Skin epidermis (tissue), 12 donors: ENCODE measurements at regions not wholly inside any gene's neighbourhood (a gene's known extent, or its start where the extent isn't known, plus 50 kb on each side); places are given as distances from the start of the nearest gene placed in this dataset.
"Not testable (repeated sequence)": the region's sequence is repeated elsewhere in the genome, so short reads cannot be mapped to it uniquely, and the experiment has no call there.

Experiments
- H3K27ac ChIP-seq, 21 experiments: fragments of 200-600 bp; sonication (generic) in 11 of 21; one replicate each; pipeline ENCODE4 v1.5.0; 2020; ENCODE audit warnings: mild to moderate bottlenecking in 3 of 21, inconsistent platforms in 2 of 21, moderate library complexity in 2 of 21
- H3K4me3 ChIP-seq, 7 experiments: fragments of 200-600 bp; sonication (generic) in 2 of 7; one replicate each; pipeline ENCODE4 v1.5.0; 2020; ENCODE audit warnings: inconsistent platforms in 2 of 7, mild to moderate bottlenecking in 2 of 7, moderate library complexity in 1 of 7

DNA sequence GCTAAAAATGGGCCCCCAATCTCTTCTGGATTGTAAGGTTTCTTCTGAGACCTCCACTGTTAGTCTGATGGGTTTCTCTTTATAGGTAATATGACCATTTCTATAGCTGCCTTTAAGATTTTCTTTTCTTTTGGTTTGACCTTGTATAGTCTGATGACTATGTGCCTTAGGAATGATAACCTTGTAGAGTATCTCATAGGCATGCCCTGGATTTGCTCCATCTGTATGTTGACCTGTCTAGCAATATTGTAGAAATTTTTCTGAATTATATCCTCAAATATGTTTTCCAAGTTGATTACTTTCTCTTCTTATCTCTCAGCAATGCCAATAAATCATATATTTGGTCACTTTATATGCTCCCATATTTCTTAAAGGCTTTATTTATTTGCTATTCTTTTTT is 1403.8 kb upstream of the GOT2 start:
- Histone ChIP-seq H3K4me3 (no peak overlapping the region), H3K27ac (no peak overlapping the region)

DNA sequence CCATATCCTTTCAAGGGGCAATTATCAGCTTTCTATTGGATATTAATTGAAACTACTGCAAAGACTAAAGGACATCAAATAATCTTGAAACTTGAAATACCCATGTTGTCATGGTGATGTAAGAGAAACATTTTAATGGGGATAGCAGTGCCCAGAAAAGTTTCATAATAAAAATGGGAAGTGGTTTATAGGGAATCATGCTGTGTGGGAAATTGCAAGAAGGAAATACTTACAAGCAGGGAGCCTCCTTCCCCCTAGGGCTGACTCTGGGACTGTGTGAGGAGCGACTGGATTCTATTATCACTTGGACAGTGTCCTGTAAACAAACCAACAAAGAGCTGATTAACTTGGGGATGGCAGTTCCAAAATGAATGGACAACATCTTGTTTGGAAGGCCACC is 1393.1 kb upstream of the GOT2 start:
- H3K27ac ChIP-seq = no peak overlapping the region
- H3K4me3 ChIP-seq = no peak overlapping the region

DNA sequence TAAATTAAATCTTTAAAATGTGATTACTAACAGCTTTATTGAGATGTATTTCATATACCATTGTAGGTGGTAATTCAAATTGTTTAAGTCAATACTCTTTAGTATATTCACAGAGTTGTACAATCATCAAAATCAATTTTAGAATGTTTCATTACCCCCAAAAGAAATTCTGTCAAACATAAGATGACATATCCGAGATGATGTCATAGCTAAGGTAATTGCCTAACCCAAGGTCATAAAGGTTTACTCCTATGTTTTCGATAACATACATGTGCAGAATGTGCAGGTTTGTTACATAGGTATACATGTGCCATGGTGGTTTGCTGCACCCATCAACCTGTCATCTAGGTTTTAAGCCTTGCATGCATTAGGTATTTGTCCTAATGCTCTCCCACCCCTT is 1392.0 kb upstream of the GOT2 start:
- not testable (repeated sequence) for H3K4me3 ChIP-seq, H3K27ac ChIP-seq

DNA sequence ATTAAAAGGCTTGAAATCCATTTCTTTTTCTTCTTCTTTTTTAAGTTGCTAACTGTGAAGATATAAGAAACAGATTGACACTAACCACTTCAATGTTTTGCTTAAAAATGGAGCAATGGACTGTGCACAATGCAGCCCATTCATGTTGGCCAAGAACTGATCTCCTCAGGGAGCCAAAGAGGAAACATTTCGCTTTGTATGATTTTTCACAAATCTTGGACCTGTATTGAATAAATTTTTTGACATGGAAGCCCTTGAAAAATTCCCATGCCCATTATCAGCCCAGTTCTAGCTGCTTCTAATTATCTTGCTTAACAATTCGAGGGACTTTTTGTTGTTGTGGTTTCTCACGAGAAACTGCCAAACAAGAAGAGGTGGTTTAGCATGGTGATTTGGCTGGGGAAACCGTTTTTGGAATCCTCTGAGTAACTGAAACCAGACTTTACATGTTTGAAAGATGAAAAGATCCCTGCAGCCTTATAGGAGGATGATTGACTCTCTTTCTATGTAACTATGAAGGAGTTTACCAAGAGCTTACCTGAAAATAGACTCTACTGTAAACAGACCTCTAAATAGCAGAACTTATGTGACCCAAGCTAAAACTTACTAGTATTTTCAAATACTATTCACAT is 1389.4 kb upstream of the GOT2 start:
- Histone ChIP-seq H3K4me3 (no peak overlapping the region), H3K27ac (no peak overlapping the region)

DNA sequence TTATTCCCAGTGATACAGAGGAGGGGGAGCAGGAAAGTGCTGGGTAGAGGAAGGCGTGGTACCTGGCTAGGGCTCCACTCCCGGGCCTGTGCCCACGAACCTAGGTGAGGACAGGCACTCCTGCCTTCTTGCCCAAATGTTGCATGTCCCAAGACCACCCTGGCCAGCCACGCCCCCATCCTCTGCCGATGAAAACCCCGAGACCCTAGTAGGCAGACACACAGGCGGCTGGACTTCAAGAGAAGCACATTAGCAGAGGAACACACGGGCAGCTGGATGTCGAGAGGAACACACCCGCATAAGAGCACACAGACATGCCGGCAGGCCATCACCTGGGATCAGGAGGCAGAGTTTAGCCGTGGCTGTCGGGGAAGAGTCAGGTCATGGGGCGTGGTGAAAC is 1386.5 kb upstream of the GOT2 start:
- no peak overlapping the region for H3K4me3 ChIP-seq

DNA sequence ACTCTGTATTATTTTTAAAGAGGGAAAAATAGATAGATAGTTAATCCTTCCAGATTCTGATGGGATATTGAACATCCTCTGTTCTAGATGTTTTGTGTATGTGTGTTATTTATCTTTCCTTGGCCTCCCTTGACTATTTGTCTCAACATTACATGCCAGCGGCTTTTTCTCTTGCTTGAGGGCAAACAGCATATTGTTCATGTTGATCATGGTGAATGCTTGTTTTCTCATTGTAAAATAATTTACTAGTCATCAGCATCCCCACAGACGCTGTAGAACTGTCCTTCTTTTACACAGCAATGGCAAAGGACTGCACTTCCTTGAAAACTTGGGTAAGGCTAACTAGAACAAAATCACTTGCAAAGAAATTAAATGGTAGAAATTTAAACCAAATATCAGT is 1376.4 kb upstream of the GOT2 start:
- H3K27ac ChIP-seq = no peak overlapping the region
- no peak overlapping the region for H3K4me3 ChIP-seq

More for the DNA sequence above, 1386.5 kb upstream of the GOT2 start:
- no peak overlapping the region for H3K27ac ChIP-seq

DNA sequence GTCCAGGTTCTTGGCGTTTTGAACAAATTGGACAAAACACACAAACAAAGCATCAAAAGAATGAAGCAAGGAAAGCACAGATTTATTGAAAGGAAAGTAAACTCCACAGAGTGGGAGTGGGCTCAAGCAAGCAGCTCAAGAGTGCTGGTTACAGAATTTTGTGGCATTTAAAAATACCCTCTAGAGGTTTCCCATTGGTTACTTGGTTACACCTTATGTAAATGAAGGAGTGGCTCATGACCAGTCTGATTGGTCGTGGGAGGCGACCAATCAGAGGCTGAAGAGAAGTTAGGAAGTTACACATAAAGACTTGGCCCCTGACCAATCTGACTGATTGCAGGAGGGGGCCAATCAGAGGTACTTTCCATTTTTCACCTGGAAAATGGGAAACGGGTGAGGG is 1373.8 kb upstream of the GOT2 start:
- peak overlapping the region in 1 of 21 experiments; percentile 27 for H3K27ac ChIP-seq
- no peak overlapping the region for H3K4me3 ChIP-seq

DNA sequence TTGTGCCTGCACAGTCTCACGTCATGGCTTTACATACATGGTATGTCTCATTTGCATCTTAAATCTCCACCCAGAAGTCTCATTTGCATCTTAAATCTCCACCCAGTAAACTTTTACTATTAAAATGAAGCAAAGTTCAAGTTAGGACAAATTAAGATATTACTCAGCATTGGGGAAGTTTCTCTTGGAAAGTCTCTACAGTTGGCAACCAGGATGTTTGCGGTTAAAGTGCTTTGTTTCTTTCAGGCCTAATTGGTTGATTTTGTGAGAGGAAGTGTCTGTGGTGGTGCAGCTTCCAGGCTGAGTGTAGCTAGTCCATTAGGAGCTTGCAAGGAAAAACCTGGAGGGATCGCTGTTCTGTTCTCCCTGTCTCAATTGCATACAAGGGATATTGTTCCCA is 1373.3 kb upstream of the GOT2 start:
- Histone ChIP-seq H3K27ac (peak overlapping the region in 1 of 21 experiments; percentile 27), H3K4me3 (no peak overlapping the region)

DNA sequence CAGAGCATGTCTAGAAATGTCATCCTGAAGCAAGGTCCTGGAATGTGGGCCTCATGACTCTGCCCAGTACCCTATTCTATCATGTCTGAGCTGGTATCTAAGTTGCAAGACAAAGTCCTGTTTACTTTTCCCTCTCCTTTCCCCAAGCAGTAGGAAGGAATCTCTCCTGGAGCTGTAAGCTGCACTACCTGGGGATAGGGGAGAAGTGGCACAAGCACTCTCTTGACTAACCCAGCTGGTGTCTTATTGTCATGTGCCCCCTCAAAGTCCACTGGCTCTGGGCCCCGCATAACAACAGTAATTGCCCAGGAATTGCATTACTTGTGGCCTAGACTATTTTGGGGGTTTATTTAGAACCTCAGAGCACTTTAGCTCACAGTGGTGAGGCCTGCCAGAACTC is 1366.3 kb upstream of the GOT2 start:
- Histone ChIP-seq H3K4me3 (no peak overlapping the region), H3K27ac (no peak overlapping the region)

DNA sequence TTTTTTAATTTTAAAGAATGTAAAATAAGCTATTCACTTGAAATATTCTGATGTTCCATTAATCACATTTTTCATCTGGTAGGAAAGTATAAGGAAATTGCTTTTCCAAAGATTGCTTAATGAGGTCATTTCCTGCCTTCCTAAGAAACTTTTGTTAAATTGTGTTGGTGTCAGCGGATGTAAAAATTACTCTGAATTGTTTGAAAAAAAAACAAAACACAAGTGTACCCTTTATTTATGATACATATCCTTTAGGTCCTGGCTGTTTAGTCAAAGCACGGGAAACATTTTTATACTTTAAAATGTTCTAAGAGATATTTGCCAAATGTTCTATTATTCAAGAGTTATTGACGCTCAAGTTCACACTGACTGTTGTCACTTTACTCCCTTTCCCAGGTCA is 1357.4 kb upstream of the GOT2 start:
- no peak overlapping the region for H3K27ac ChIP-seq
- no peak overlapping the region for H3K4me3 ChIP-seq

DNA sequence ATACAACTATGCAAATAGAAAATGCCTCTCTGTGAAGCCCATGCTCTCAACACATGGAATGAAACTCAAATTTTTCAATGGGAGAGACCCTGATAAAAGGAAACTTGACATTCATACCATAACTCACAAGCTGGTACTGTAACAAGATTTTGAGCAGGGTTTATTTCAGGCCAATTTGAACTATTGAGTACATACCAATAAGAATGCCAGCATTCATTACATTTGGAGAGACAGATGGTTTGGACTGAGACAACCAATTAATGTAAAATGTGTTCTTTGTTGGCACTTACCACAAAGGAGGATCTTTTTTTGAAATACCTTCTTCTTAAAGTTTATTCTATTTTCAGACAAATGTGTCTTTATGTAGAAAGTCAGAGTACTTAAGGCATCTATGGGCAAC is 1357.0 kb upstream of the GOT2 start:
- Histone ChIP-seq H3K4me3 (no peak overlapping the region), H3K27ac (no peak overlapping the region)

DNA sequence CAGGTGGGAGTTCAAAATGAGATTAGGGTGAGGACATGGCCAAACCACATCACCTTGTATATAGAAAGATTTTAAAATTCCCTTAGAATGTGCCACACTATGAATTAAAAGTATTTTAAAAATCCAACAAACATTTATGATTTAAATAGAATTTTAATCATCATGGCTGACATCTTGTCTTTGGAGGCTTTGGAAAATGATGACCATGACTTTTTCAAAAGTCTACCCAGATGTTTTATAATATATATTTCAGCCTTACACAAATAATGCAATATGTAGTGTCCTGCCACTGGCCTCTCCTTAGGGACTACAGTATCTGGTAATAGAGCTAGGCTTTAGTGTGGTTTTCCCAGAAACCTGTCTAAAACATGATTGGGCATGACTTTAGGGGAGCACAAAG is 1353.4 kb upstream of the GOT2 start:
- no peak overlapping the region for H3K4me3 ChIP-seq
- H3K27ac ChIP-seq = no peak overlapping the region

DNA sequence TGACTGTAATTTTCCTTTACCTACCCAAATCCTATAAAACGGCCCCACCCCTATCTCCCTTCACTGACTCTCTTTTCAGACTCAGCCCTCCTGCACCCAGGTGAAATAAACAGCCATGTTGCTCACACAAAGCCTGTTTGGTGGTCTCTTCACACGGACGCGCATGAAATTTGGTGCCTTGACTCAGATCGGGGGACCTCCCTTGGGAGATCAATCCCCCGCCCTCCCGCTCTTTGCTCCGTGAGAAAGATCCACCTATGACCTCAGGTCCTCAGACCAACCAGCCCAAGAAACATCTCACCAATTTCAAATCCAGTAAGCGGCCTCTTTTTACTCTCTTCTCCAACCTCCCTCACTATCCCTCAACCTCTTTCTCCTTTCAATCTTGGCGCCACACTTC is 1344.7 kb upstream of the GOT2 start:
- not testable (repeated sequence) for H3K27ac ChIP-seq, H3K4me3 ChIP-seq

DNA sequence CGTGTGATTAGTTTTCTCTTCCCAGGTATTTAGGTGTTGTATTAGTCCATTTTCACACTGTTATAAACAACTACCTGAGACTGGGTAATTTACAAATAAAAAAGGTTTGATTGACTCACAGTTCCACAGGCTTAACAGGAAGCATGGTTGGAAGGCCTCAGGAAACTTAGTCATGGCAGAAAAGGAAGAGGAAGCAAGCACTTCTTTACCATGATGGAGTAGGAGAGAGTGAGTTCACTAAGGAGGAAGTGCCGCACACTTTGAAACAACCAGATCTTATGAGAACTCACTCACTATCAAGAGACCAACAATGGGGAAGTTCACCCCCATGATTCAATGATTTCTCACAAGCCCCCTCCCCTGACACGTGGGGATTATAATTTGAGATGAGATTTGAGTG is 1343.7 kb upstream of the GOT2 start:
- H3K27ac ChIP-seq = no peak overlapping the region
- no peak overlapping the region for H3K4me3 ChIP-seq

DNA sequence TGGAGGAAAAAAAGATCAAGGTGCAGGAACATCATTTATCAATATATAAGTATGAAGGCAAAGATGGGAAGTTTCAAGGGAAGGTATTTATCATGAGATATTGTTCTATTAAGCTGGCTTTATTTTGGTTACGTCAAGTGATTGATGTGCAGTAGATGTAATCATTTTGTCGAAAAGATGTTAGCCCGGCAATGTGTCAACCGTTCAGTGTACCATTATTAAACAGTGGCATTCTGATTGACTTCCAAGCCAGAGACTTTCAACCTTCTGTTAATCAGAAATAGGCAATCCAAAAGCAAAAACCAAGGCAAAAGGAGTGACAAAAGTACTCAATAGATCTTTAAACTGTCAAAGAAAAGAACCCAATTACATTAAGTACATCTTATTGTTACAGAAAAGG is 1340.3 kb upstream of the GOT2 start:
- Histone ChIP-seq H3K27ac (no peak overlapping the region), H3K4me3 (no peak overlapping the region)

DNA sequence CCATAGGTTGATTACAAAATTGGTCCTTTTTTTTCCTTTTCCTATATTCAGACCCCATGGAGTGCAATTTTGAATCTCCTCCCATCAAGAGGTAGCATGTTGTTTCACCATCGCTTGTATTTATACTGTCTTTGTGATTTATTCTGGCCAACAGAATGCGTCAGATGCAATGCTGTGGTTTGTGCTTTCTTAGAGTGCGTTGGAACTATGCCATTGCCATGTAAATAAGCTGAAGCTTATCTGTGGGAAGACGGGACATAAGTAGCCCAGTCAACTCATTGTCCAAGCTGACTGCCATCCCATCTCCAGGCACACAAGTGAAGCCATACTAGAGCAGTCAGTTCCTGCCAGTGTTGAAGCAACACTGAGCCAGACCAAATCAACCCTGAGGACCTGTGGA is 1339.3 kb upstream of the GOT2 start:
- no peak overlapping the region for H3K4me3 ChIP-seq
- H3K27ac ChIP-seq = no peak overlapping the region

DNA sequence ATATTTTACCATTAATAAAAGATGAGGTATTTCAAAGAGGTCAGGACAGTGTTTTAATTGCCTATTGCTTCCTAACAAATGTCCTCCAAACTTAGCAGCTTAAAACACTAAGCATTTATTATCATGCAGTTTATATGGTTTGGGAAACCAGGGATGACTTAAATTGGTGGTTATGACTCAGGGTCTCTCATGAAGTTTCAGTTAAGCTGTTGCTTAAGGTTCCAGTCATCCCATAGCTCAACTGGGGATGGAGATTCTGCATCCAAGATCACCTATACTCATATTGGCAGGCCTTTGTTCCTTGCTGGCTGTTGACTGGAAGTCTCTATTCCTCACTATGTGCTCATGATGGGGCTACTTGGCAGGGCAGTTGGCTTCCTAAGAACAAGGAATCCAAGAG is 1329.9 kb upstream of the GOT2 start:
- Histone ChIP-seq H3K4me3 (no peak overlapping the region), H3K27ac (no peak overlapping the region)

DNA sequence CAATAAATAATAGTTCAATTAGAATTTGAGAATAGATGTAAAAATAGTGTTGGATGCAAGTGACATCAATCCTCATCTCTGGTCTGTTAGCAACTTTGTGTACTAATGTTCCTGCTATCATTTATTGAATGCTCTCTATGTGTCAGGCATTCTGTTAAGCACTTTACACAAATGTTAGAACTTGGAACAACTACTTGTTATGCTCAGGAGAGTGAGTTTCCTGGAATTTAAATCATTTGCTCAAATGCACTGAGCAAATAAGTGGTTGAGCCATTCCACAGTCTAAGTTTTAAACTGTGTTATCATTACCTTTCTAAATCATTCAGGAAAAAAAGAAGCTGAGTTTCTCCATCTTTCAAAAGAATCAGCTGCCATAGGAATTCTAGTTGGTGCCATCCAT is 1327.3 kb upstream of the GOT2 start:
- Histone ChIP-seq H3K27ac (no peak overlapping the region), H3K4me3 (no peak overlapping the region)

DNA sequence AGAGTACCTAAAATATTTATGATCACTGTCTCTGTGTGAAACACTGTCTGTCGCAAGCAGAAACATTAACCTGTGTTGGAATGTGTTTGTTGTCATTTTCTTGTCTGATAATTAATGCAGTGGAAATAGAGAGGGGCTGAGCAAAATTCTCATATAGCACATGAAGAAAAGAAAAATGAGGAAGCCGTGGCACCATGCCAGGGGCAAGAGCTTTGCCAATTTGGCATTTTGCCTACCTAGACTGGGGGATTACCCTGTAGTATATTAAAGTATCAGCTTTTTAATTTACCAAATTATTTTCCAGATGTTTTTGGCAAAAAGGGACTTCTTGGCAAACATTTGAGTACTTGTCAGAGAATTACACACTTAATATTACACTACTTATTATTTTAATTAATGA is 1326.6 kb upstream of the GOT2 start:
- no peak overlapping the region for H3K27ac ChIP-seq
- H3K4me3 ChIP-seq = no peak overlapping the region

DNA sequence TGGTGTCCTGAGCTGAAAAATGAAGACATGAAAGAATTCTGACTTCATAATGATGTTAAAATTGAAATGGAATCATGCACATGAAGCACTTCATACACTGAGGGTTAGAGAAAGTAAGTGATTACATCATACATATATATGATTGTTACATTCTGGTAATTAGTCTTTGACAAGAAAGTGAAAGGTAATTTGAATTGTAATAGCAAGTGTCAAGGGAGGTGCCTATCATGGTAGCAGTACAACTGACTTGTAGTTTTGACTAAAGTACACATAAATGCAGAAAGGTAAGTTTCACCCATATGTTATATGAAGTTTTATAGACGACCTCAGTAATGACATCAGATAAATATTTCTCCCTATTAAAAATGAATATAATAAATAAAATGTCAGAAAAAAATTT is 1325.0 kb upstream of the GOT2 start:
- Histone ChIP-seq H3K4me3 (no peak overlapping the region), H3K27ac (no peak overlapping the region)

DNA sequence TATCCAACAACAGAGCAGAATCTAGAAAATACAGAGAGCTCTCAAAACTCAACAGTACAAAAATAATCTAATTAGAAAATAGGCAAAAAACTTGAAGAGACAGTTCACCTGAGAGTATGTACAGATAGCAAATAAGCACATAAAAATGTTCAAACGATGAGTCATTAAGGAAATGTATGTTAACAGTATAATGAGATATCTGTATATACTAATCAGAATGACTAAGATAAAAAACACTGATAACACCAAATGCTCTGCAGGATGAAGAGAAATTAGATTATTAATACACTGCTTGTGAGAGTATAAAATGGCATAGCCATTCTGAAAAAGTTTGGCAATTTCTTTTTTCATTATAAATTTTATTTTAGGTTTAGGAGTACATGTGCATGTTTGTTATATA is 1307.6 kb upstream of the GOT2 start:
- no peak overlapping the region for H3K4me3 ChIP-seq
- no peak overlapping the region for H3K27ac ChIP-seq

DNA sequence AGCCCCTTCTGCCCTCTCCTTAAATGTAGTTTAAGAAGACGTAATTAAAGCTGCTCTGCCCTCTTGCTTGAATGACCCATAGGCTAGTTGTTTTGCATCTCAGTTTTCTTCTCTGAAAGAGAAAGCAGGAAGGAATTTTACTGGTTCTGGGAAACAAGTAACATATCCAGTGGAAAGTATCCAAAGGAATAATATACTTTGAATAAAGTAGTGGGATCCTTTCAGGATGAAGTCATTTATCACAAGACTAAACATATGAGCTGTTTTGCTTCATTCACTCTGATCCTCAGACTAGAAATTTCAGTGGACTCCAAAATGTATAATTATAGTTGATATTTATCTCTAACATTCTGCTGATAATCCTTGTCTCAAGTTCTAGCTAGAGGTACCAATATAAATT is 1297.6 kb upstream of the GOT2 start:
- Histone ChIP-seq H3K27ac (peak overlapping the region in 1 of 21 experiments; percentile 10), H3K4me3 (no peak overlapping the region)

DNA sequence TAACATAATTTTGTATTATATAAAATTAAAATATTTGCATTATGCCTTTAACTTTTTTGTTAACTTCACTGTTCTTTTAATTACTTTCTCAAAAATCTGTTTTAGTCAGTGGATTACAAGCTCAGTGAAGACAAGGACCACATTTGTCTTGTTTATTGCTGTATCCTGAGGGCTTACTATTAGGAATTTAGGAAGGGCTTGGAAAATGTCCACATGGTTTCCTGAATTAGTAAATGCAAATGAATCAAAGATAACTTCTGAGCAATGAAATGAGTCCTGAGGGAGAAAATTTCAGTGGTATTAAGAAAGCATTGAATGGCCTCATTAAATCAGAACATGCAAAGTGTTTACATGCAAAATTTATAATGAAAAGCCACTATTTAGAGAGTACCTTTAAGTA is 1293.2 kb upstream of the GOT2 start:
- H3K27ac ChIP-seq = no peak overlapping the region
- H3K4me3 ChIP-seq = no peak overlapping the region
